ENCODE measurements at regions not wholly inside any gene's neighbourhood (a gene's known extent, or its start where the extent isn't known, plus 50 kb on each side); places are given as distances from the start of the nearest gene placed in this dataset.

DNA sequence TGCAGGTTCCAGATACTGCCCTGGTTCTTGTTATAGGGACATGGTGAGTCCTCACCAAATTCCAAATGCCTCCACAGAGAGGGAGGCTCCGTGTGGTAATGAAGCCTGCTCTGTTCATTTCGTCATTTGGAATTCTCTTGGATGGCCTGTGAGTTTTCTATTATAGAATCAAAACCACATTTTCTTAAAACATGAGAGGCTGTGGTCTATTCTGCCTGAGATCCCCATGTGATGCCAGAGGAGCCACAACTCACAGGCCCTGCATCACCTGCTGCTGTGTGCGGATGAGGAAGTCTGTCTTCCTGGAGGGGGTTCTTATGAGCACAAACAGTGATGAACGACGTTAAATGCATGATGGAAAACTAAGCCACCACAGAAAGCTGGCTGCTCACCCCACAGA lies 264.4 kb downstream of the UQCRFS1 start:
- H3K36me3 ChIP-seq (ENCODE audit: insufficient read depth, low read length): no peaks in the 10 kb centered on the region
- no peaks in the 10 kb centered on the region for H3K9me3 ChIP-seq (replicated peaks; ENCODE audit: low read length)
- no peaks in the 10 kb centered on the region for H3K27me3 ChIP-seq (ENCODE audit: control insufficient read depth, insufficient read depth, low read length)
- no peak overlapping the region for H3K9ac ChIP-seq (ENCODE audit: low read depth, low read length)
- no peaks in the 10 kb centered on the region for H3K4me1 ChIP-seq (ENCODE audit: control insufficient read depth, insufficient read depth, low read length)
- no peak overlapping the region for H3K4me2 ChIP-seq (ENCODE audit: low read length)
- no peak overlapping the region for H3K4me3 ChIP-seq (ENCODE audit: low read length)

- H3K9ac ChIP-seq (ENCODE audit: low read depth, low read length): no peak overlapping the region
- no peaks in the 10 kb centered on the region for H3K27me3 ChIP-seq (ENCODE audit: control insufficient read depth, insufficient read depth, low read length)
- H3K4me2 ChIP-seq (ENCODE audit: low read length): no peak overlapping the region
- H3K4me1 ChIP-seq (ENCODE audit: control insufficient read depth, insufficient read depth, low read length): no peaks in the 10 kb centered on the region
- no peaks in the 10 kb centered on the region for H3K9me3 ChIP-seq (replicated peaks; ENCODE audit: low read length)
- H3K36me3 ChIP-seq (ENCODE audit: insufficient read depth, low read length): no peaks in the 10 kb centered on the region
- no peak overlapping the region for H3K4me3 ChIP-seq (ENCODE audit: low read length)
Measured at GRCh38 chr19:28948026-28948425, 264.9 kb downstream of the UQCRFS1 start.

GRCh38 chr19:28943651-28944050 lies 269.3 kb downstream of the UQCRFS1 start:
- Histone ChIP-seq H3K4me3 (ENCODE audit: low read length) (no peak overlapping the region), H3K9ac (ENCODE audit: low read depth, low read length) (no peak overlapping the region), H3K4me1 (ENCODE audit: control insufficient read depth, insufficient read depth, low read length) (peaks cover 19% of the 10 kb centered on the region), H3K27me3 (ENCODE audit: control insufficient read depth, insufficient read depth, low read length) (no peaks in the 10 kb centered on the region), H3K9me3 (replicated peaks; ENCODE audit: low read length) (no peaks in the 10 kb centered on the region), H3K4me2 (ENCODE audit: low read length) (no peak overlapping the region), H3K36me3 (ENCODE audit: insufficient read depth, low read length) (no peaks in the 10 kb centered on the region)

GRCh38 chr19:28941833-28942232 lies 271.1 kb downstream of the UQCRFS1 start:
- Histone ChIP-seq H3K9me3 (replicated peaks; ENCODE audit: low read length) (no peaks in the 10 kb centered on the region), H3K4me2 (ENCODE audit: low read length) (no peak overlapping the region), H3K4me1 (ENCODE audit: control insufficient read depth, insufficient read depth, low read length) (peaks cover 19% of the 10 kb centered on the region), H3K36me3 (ENCODE audit: insufficient read depth, low read length) (no peaks in the 10 kb centered on the region), H3K4me3 (ENCODE audit: low read length) (no peak overlapping the region), H3K9ac (ENCODE audit: low read depth, low read length) (no peak overlapping the region), H3K27me3 (ENCODE audit: control insufficient read depth, insufficient read depth, low read length) (no peaks in the 10 kb centered on the region)

DNA sequence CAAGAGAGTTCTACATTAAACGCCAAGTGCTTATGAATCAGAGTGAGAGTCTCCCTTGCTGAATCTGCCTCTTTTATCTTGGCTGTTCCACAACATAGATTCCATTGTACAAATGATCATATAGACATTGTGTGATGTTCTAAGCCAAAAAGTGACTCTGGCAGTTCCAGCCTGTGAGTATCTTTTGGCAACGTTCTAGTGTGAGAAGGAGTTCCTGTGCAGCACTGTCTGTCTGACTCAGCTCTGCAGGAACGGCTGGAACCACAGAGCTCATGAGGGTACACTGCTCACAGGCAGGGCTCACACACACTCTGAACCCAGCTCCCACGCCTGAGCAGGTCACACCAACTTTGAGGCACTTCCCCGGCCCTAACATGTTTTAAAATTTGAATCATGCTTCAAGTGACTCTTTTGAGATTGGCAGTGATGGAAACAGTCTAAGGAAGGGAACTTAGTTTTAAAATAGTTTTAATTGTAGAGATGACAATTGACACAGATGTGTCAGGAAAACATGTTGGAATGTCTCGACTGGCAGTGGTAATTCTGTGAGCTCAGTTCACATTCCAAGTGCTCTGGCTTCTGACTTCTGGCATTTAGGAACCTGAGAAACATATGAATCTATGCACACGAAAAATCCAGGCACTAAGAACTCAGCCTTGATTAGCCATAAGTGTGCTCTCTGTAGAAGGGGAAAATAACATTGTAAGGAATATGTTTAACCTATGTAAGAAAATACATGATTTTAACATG lies 272.0 kb downstream of the UQCRFS1 start:
- Histone ChIP-seq H3K4me2 (ENCODE audit: low read length) (peak overlapping the region; percentile 54), H3K4me1 (ENCODE audit: control insufficient read depth, insufficient read depth, low read length) (peaks cover 19% of the 10 kb centered on the region), H3K9ac (ENCODE audit: low read depth, low read length) (peak overlapping the region; percentile 54), H3K9me3 (replicated peaks; ENCODE audit: low read length) (no peaks in the 10 kb centered on the region), H3K27me3 (ENCODE audit: control insufficient read depth, insufficient read depth, low read length) (no peaks in the 10 kb centered on the region), H3K36me3 (ENCODE audit: insufficient read depth, low read length) (no peaks in the 10 kb centered on the region), H3K4me3 (ENCODE audit: low read length) (no peak overlapping the region)

GRCh38 chr19:28939236-28939635 lies 273.7 kb downstream of the UQCRFS1 start:
- Histone ChIP-seq H3K36me3 (ENCODE audit: insufficient read depth, low read length) (no peaks in the 10 kb centered on the region), H3K4me3 (ENCODE audit: low read length) (no peak overlapping the region), H3K4me2 (ENCODE audit: low read length) (no peak overlapping the region), H3K9me3 (replicated peaks; ENCODE audit: low read length) (no peaks in the 10 kb centered on the region), H3K4me1 (ENCODE audit: control insufficient read depth, insufficient read depth, low read length) (peaks cover 28% of the 10 kb centered on the region), H3K27me3 (ENCODE audit: control insufficient read depth, insufficient read depth, low read length) (no peaks in the 10 kb centered on the region), H3K9ac (ENCODE audit: low read depth, low read length) (no peak overlapping the region)

GRCh38 chr19:28936001-28936400 lies 276.9 kb downstream of the UQCRFS1 start:
- no peak overlapping the region for H3K4me2 ChIP-seq (ENCODE audit: low read length)

GRCh38 chr19:28934631-28935030 lies 278.3 kb downstream of the UQCRFS1 start:
- no peak overlapping the region for H3K4me2 ChIP-seq (ENCODE audit: low read length)
- no peak overlapping the region for H3K9ac ChIP-seq (ENCODE audit: low read depth, low read length)
- no peaks in the 10 kb centered on the region for H3K27me3 ChIP-seq (ENCODE audit: control insufficient read depth, insufficient read depth, low read length)
- no peaks in the 10 kb centered on the region for H3K9me3 ChIP-seq (replicated peaks; ENCODE audit: low read length)
- H3K36me3 ChIP-seq (ENCODE audit: insufficient read depth, low read length): no peaks in the 10 kb centered on the region
- H3K4me3 ChIP-seq (ENCODE audit: low read length): no peak overlapping the region
- peaks cover 28% of the 10 kb centered on the region for H3K4me1 ChIP-seq (ENCODE audit: control insufficient read depth, insufficient read depth, low read length)

More at GRCh38 chr19:28936001-28936400, 276.9 kb downstream of the UQCRFS1 start:
- no peaks in the 10 kb centered on the region for H3K36me3 ChIP-seq (ENCODE audit: insufficient read depth, low read length)
- H3K4me3 ChIP-seq (ENCODE audit: low read length): no peak overlapping the region
- peaks cover 36% of the 10 kb centered on the region for H3K4me1 ChIP-seq (ENCODE audit: control insufficient read depth, insufficient read depth, low read length)
- H3K9ac ChIP-seq (ENCODE audit: low read depth, low read length): no peak overlapping the region
- H3K27me3 ChIP-seq (ENCODE audit: control insufficient read depth, insufficient read depth, low read length): no peaks in the 10 kb centered on the region
- H3K9me3 ChIP-seq (replicated peaks; ENCODE audit: low read length): no peaks in the 10 kb centered on the region

DNA sequence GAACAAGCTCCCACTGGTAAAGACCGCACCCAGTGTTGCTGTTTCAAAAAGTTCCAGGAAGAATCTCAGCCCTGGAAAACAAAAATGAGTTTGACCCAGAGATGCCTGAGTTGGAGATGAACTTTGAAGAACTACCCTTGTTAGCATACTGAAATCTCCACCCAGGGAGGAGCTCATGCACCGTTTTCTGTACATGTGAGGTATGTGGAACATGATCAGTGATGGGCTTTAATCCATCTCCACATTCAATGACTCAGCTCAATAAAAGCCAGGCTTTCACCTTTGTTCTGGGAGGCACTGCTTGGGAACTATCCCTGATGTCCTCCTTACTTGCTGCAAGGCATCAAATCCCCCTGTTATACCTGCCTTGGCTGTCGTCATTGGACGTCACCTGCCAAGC lies 279.9 kb downstream of the UQCRFS1 start:
- no peaks in the 10 kb centered on the region for H3K9me3 ChIP-seq (replicated peaks; ENCODE audit: low read length)
- H3K4me3 ChIP-seq (ENCODE audit: low read length): no peak overlapping the region
- no peak overlapping the region for H3K4me2 ChIP-seq (ENCODE audit: low read length)
- H3K9ac ChIP-seq (ENCODE audit: low read depth, low read length): no peak overlapping the region
- H3K36me3 ChIP-seq (ENCODE audit: insufficient read depth, low read length): no peaks in the 10 kb centered on the region
- H3K4me1 ChIP-seq (ENCODE audit: control insufficient read depth, insufficient read depth, low read length): peaks cover 42% of the 10 kb centered on the region
- no peaks in the 10 kb centered on the region for H3K27me3 ChIP-seq (ENCODE audit: control insufficient read depth, insufficient read depth, low read length)

- Histone ChIP-seq H3K27me3 (ENCODE audit: control insufficient read depth, insufficient read depth, low read length) (no peaks in the 10 kb centered on the region), H3K9me3 (replicated peaks; ENCODE audit: low read length) (no peaks in the 10 kb centered on the region), H3K36me3 (ENCODE audit: insufficient read depth, low read length) (no peaks in the 10 kb centered on the region), H3K9ac (ENCODE audit: low read depth, low read length) (no peak overlapping the region), H3K4me1 (ENCODE audit: control insufficient read depth, insufficient read depth, low read length) (peaks cover 42% of the 10 kb centered on the region), H3K4me2 (ENCODE audit: low read length) (no peak overlapping the region), H3K4me3 (ENCODE audit: low read length) (no peak overlapping the region)
Measured at GRCh38 chr19:28932446-28932845, 280.5 kb downstream of the UQCRFS1 start.

DNA sequence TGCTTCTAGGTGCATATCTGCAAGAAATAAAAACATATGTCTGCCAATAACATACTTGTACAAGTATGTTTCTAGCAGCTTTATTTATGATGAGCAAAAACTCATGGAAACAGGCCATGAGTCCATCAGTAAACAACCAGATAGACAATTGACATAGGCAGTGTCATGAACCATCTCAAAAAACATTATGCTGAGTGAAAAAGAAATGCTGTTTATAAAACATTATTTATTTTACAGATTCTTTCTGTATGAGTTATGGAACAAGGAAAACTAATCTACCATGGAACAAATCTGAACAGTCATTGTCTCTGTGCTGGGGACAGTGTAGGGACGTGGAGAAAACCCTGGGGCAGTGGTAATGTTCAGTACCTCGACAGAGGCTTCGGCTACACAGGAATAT lies 283.9 kb downstream of the UQCRFS1 start:
- H3K4me3 ChIP-seq (ENCODE audit: low read length): no peak overlapping the region
- no peaks in the 10 kb centered on the region for H3K36me3 ChIP-seq (ENCODE audit: insufficient read depth, low read length)
- no peaks in the 10 kb centered on the region for H3K27me3 ChIP-seq (ENCODE audit: control insufficient read depth, insufficient read depth, low read length)
- peak overlapping the region; percentile 13 for H3K4me2 ChIP-seq (ENCODE audit: low read length)
- peaks cover 33% of the 10 kb centered on the region for H3K4me1 ChIP-seq (ENCODE audit: control insufficient read depth, insufficient read depth, low read length)
- H3K9me3 ChIP-seq (replicated peaks; ENCODE audit: low read length): no peaks in the 10 kb centered on the region
- peak overlapping the region; percentile 45 for H3K9ac ChIP-seq (ENCODE audit: low read depth, low read length)

DNA sequence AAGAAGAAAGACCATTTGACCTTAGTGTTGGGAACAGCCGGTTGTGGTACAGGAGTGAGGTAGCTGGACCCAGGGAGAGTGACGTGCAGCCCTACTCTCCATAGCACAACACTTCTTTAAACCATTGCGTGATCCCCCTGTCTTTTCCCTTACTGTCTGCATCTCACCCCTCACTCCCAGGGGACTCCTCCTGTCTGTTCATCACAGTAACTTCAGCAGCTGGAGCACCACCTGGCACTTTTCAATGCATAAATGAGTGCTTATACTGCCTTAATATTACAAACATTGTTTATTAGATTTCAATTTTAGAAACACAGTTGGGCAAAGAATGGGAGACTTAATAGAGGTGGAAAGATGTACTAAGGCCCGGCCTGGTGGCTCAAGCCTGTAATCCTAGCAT lies 285.5 kb downstream of the UQCRFS1 start:
- H3K27me3 ChIP-seq (ENCODE audit: control insufficient read depth, insufficient read depth, low read length): no peaks in the 10 kb centered on the region
- H3K36me3 ChIP-seq (ENCODE audit: insufficient read depth, low read length): no peaks in the 10 kb centered on the region
- H3K9me3 ChIP-seq (replicated peaks; ENCODE audit: low read length): no peaks in the 10 kb centered on the region
- peaks cover 21% of the 10 kb centered on the region for H3K4me1 ChIP-seq (ENCODE audit: control insufficient read depth, insufficient read depth, low read length)
- no peak overlapping the region for H3K4me2 ChIP-seq (ENCODE audit: low read length)
- no peak overlapping the region for H3K9ac ChIP-seq (ENCODE audit: low read depth, low read length)
- H3K4me3 ChIP-seq (ENCODE audit: low read length): no peak overlapping the region
